Parathyroid adenoma (tissue), 2 donors: ENCODE measurements at regions not wholly inside any gene's neighbourhood (a gene's known extent, or its start where the extent isn't known, plus 50 kb on each side); places are given as distances from the start of the nearest gene placed in this dataset.

Experiments used
- H2AFZ ChIP-seq: fragments of 300-600 bp; sonication (generic); one replicate; pipeline ENCODE4 v1.7.0; 2017; ENCODE audit warnings: antibody characterized with exemption, mild to moderate bottlenecking
- H3K27ac ChIP-seq: fragments of 300-600 bp; sonication (generic); one replicate; pipeline ENCODE4 v1.7.0; 2017
- H3K27me3 ChIP-seq: fragments of 300-600 bp; sonication (generic); one replicate; pipeline ENCODE4 v1.7.0; 2017; ENCODE audit warnings: low read length; ENCODE audit not compliant: control insufficient read depth, insufficient read depth
- H3K36me3 ChIP-seq: fragments of 300-600 bp; sonication (generic); one replicate; pipeline ENCODE4 v1.7.0; 2017; ENCODE audit warnings: low read length; ENCODE audit not compliant: control insufficient read depth, insufficient read depth
- H3K4me1 ChIP-seq: fragments of 300-600 bp; sonication (generic); one replicate; pipeline ENCODE4 v1.7.0; 2017; ENCODE audit warnings: control low read depth
- H3K4me2 ChIP-seq: fragments of 300-600 bp; sonication (generic); one replicate; pipeline ENCODE4 v1.7.0; 2017; ENCODE audit warnings: low read length
- H3K4me3 ChIP-seq: fragments of 300-600 bp; sonication (generic); one replicate; pipeline ENCODE4 v1.7.0; 2017; ENCODE audit warnings: low read depth, low read length
- H3K79me2 ChIP-seq: fragments of 300-600 bp; sonication (generic); one replicate; pipeline ENCODE4 v1.7.0; 2017; ENCODE audit warnings: control low read depth
- H3K9ac ChIP-seq: fragments of 300-600 bp; sonication (generic); one replicate; pipeline ENCODE4 v1.7.0; 2017; ENCODE audit warnings: mild to moderate bottlenecking
- H3K9me3 ChIP-seq: fragments of 300-600 bp; sonication (generic); one replicate; pipeline ENCODE4 v1.7.0; 2017; ENCODE audit warnings: low read length; ENCODE audit not compliant: control insufficient read depth
- CTCF ChIP-seq: fragments of 300-600 bp; sonication (generic); IDR thresholded peaks from one replicate; pipeline ENCODE4 v1.7.0; 2017; ENCODE audit warnings: antibody characterized with exemption, mild to moderate bottlenecking
- donor health status: primary hyperparathyroidism.

- H3K27ac ChIP-seq = no peak overlapping the region
- H3K4me1 ChIP-seq = no peaks in the 10 kb centered on the region
- TF ChIP-seq CTCF = no peak
- no peaks in the 10 kb centered on the region for H3K36me3 ChIP-seq
- H3K79me2 ChIP-seq = no peaks in the 10 kb centered on the region
- no peak overlapping the region for H2AFZ ChIP-seq
- H3K9ac ChIP-seq = no peak overlapping the region
- H3K4me2 ChIP-seq = no peak overlapping the region
- H3K27me3 ChIP-seq = no peaks in the 10 kb centered on the region
- no peaks in the 10 kb centered on the region for H3K9me3 ChIP-seq
- no peak overlapping the region for H3K4me3 ChIP-seq
Measured at GRCh38 chr21:23804866-23805265, 1802.4 kb downstream of the MRPL39 start.

- no peaks in the 10 kb centered on the region for H3K4me1 ChIP-seq
- H3K9me3 ChIP-seq = no peaks in the 10 kb centered on the region
- no peaks in the 10 kb centered on the region for H3K79me2 ChIP-seq
- H2AFZ ChIP-seq = no peak overlapping the region
- no peak for TF ChIP-seq CTCF
- no peak overlapping the region for H3K4me3 ChIP-seq
- no peak overlapping the region for H3K4me2 ChIP-seq
- H3K36me3 ChIP-seq = no peaks in the 10 kb centered on the region
- no peak overlapping the region for H3K9ac ChIP-seq
- no peaks in the 10 kb centered on the region for H3K27me3 ChIP-seq
- no peak overlapping the region for H3K27ac ChIP-seq
Measured at GRCh38 chr21:23801292-23801691, 1806.0 kb downstream of the MRPL39 start.

- H3K36me3 ChIP-seq = no peaks in the 10 kb centered on the region
- H3K4me1 ChIP-seq = no peaks in the 10 kb centered on the region
- no peak for TF ChIP-seq CTCF
- H3K27me3 ChIP-seq = no peaks in the 10 kb centered on the region
- H3K9ac ChIP-seq = no peak overlapping the region
- H3K4me2 ChIP-seq = no peak overlapping the region
- no peak overlapping the region for H2AFZ ChIP-seq
- H3K27ac ChIP-seq = no peak overlapping the region
- H3K4me3 ChIP-seq = no peak overlapping the region
- H3K79me2 ChIP-seq = no peaks in the 10 kb centered on the region
- no peaks in the 10 kb centered on the region for H3K9me3 ChIP-seq
Measured at GRCh38 chr21:23799376-23799775, 1807.9 kb downstream of the MRPL39 start.

- no peak overlapping the region for H2AFZ ChIP-seq
- H3K27ac ChIP-seq = no peak overlapping the region
- H3K4me1 ChIP-seq = no peaks in the 10 kb centered on the region
- H3K9me3 ChIP-seq = no peaks in the 10 kb centered on the region
- H3K36me3 ChIP-seq = no peaks in the 10 kb centered on the region
- no peaks in the 10 kb centered on the region for H3K79me2 ChIP-seq
- H3K4me3 ChIP-seq = no peak overlapping the region
- no peak for TF ChIP-seq CTCF
- H3K4me2 ChIP-seq = no peak overlapping the region
- H3K27me3 ChIP-seq = no peaks in the 10 kb centered on the region
- no peak overlapping the region for H3K9ac ChIP-seq
Measured at GRCh38 chr21:23792300-23792699, 1815.0 kb downstream of the MRPL39 start.

GRCh38 chr21:23789864-23790263 is 1817.4 kb downstream of the MRPL39 start:
- H3K27me3 ChIP-seq = no peaks in the 10 kb centered on the region
- H3K4me2 ChIP-seq = no peak overlapping the region
- H3K4me3 ChIP-seq = no peak overlapping the region
- H2AFZ ChIP-seq = no peak overlapping the region
- H3K9ac ChIP-seq = no peak overlapping the region
- H3K79me2 ChIP-seq = no peaks in the 10 kb centered on the region
- H3K4me1 ChIP-seq = no peaks in the 10 kb centered on the region
- no peak overlapping the region for H3K27ac ChIP-seq
- no peak for TF ChIP-seq CTCF
- no peaks in the 10 kb centered on the region for H3K9me3 ChIP-seq
- H3K36me3 ChIP-seq = no peaks in the 10 kb centered on the region
